K562 (cell line): ENCODE measurements at regions not wholly inside any gene's neighbourhood (a gene's known extent, or its start where the extent isn't known, plus 50 kb on each side); places are given as distances from the start of the nearest gene placed in this dataset.

Experiments
- GATAD2B ChIP-seq: fragments of 450-650 bp; IDR thresholded peaks from 2 replicates; pipeline ENCODE4 v1.6.1; 2017; ENCODE audit warnings: mild to moderate bottlenecking, borderline replicate concordance
- KAT7 ChIP-seq: sonication (generic); formaldehyde crosslinking; IDR thresholded peaks from 2 replicates; pipeline ENCODE4 v1.8.0; 2022; ENCODE audit warnings: missing genetic modification reagents, mild to moderate bottlenecking, borderline replicate concordance
- MCM2 ChIP-seq: fragments of 450-650 bp; IDR thresholded peaks from 2 replicates; pipeline ENCODE4 v1.6.1; 2017; ENCODE audit warnings: low read depth, mild to moderate bottlenecking
- MXI1 ChIP-seq: IDR thresholded peaks from 2 replicates; pipeline ENCODE4 v1.6.1; 2011; ENCODE audit warnings: low read depth, mild to moderate bottlenecking, improper control_type of control experiment, low read length
- MYNN ChIP-seq, 2 experiments: sonication (generic); formaldehyde crosslinking in 1 of 2; IDR thresholded peaks; 2 replicates each; pipeline versions ENCODE4 v1.5.0 to v1.6.1; 2016 to 2020; ENCODE audit warnings: antibody characterized with exemption in 1 of 2, missing genetic modification reagents in 1 of 2
- NFYB ChIP-seq: IDR thresholded peaks from 2 replicates; pipeline ENCODE4 v1.6.1; 2011; ENCODE audit warnings: mild to moderate bottlenecking, moderate library complexity; ENCODE audit not compliant: insufficient read length; ENCODE audit errors: extremely low read depth
- PHB ChIP-seq: fragments of 250-450 bp; sonication (Bioruptor Pico); IDR thresholded peaks from 2 replicates; pipeline ENCODE4 v1.5.0; 2021
- RFX1 ChIP-seq: fragments of 450-650 bp; IDR thresholded peaks from 2 replicates; pipeline ENCODE4 v1.6.1; 2016; ENCODE audit warnings: mild to moderate bottlenecking, moderate library complexity
- ZBTB8A ChIP-seq: fragments of 450-650 bp; IDR thresholded peaks from 2 replicates; pipeline ENCODE4 v1.6.1; 2018; ENCODE audit warnings: mild to moderate bottlenecking, moderate library complexity; ENCODE audit not compliant: partially characterized antibody
- ZFP30 ChIP-seq: fragments of 250-450 bp; sonication (Bioruptor Pico); IDR thresholded peaks from 2 replicates; pipeline ENCODE4 v1.8.0; 2022; ENCODE audit warnings: moderate library complexity, mild to moderate bottlenecking, inconsistent platforms, borderline replicate concordance
- ZNF277 ChIP-seq: fragments of 250-450 bp; sonication (Bioruptor Pico); IDR thresholded peaks from 2 replicates; pipeline ENCODE4 v1.8.0; 2022; ENCODE audit warnings: inconsistent platforms, mild to moderate bottlenecking, moderate library complexity, borderline replicate concordance
- ZNF431 ChIP-seq: sonication (generic); formaldehyde crosslinking; IDR thresholded peaks from 2 replicates; pipeline ENCODE4 v1.8.0; 2022; ENCODE audit warnings: mild to moderate bottlenecking, missing genetic modification reagents
- ZNF830 ChIP-seq: fragments of 250-450 bp; sonication (Bioruptor Pico); IDR thresholded peaks from 2 replicates; pipeline ENCODE4 v1.5.0; 2021; ENCODE audit warnings: mild to moderate bottlenecking
- TF ChIP-seq, protein P1 (sequence below): fragments of 450-650 bp; formaldehyde crosslinking; IDR thresholded peaks from 2 replicates; pipeline ENCODE4 v1.4.0; 2020; ENCODE audit warnings: mild to moderate bottlenecking
- TF ChIP-seq, protein P2 (sequence below): fragments of 450-650 bp; formaldehyde crosslinking; IDR thresholded peaks from 2 replicates; pipeline ENCODE4 v1.4.0; 2020; ENCODE audit warnings: mild to moderate bottlenecking, mixed read lengths

GRCh38 chr11:80388536-80388935 lies 947.7 kb upstream of the TENM4 start (continued):
- TF ChIP-seq, protein P1, sequence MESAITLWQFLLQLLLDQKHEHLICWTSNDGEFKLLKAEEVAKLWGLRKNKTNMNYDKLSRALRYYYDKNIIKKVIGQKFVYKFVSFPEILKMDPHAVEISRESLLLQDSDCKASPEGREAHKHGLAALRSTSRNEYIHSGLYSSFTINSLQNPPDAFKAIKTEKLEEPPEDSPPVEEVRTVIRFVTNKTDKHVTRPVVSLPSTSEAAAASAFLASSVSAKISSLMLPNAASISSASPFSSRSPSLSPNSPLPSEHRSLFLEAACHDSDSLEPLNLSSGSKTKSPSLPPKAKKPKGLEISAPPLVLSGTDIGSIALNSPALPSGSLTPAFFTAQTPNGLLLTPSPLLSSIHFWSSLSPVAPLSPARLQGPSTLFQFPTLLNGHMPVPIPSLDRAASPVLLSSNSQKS (CRISPR knock-in tag), result no peak
- TF ChIP-seq MYNN (IDR thresholded peaks at IDR 0.05) (no peak), MYNN (CRISPR knock-in tag; IDR thresholded peaks at IDR 0.05) (no peak), NFYB (no peak), GATAD2B (no peak), ZNF431 (CRISPR knock-in tag) (no peak), ZBTB8A (no peak), ZFP30 (no peak), ZNF277 (CRISPR knock-in tag) (no peak), KAT7 (CRISPR knock-in tag) (no peak), ZNF830 (CRISPR knock-in tag) (no peak), MCM2 (no peak), PHB (no peak), RFX1 (no peak), MXI1 (no peak)
- TF ChIP-seq, protein P2, sequence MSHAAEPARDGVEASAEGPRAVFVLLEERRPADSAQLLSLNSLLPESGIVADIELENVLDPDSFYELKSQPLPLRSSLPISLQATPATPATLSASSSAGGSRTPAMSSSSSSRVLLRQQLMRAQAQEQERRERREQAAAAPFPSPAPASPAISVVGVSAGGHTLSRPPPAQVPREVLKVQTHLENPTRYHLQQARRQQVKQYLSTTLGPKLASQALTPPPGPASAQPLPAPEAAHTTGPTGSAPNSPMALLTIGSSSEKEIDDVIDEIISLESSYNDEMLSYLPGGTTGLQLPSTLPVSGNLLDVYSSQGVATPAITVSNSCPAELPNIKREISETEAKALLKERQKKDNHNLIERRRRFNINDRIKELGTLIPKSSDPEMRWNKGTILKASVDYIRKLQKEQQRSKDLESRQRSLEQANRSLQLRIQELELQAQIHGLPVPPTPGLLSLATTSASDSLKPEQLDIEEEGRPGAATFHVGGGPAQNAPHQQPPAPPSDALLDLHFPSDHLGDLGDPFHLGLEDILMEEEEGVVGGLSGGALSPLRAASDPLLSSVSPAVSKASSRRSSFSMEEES (CRISPR knock-in tag), result no peak
- TF ChIP-seq, all 486 proteins: peak for 0
